Stimulated activated CD4-positive, alpha-beta T cell treated with anti-CD3 and anti-CD28 coated beads, TNF-alpha, amount 100 ng/mL, for 4 hours (primary cell): ENCODE measurements at regions not wholly inside any gene's neighbourhood (a gene's known extent, or its start where the extent isn't known, plus 50 kb on each side); places are given as distances from the start of the nearest gene placed in this dataset.

Experiments
- DNase-seq, 3 experiments: peaks; one replicate each; pipeline ENCODE4 v3.0.0-alpha.2; 2020; ENCODE audit warnings: low read depth in 3 of 3

DNA sequence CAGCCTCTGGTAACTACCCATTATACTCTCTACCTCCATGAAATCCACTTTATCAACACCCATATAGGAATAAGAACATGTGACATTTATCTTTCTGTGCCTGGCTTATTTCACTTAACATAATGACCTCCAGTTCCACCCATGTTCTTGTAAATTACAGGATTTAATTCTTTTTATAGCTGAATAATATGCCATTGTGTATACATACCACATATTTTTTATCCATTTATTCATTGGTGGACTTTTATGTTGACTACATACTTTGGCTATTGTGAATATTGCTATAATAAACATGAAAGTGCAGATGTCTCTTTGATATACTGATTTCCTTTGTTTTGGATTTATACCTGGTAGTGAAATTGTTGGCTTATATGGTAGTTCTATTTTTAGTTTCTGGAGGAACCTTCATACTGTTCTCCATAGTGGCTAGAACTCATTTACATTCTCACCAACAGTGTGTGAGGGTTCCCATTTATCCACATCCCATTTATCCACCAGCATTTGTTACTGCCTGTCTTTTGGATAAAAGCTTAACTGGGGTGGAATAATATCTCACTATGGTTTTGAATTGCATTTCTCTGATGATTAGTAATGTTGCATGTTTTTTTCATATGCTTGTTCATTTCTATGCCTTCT lies 473.4 kb downstream of the TBL1XR1 start:
- DNase-seq: no peak

DNA sequence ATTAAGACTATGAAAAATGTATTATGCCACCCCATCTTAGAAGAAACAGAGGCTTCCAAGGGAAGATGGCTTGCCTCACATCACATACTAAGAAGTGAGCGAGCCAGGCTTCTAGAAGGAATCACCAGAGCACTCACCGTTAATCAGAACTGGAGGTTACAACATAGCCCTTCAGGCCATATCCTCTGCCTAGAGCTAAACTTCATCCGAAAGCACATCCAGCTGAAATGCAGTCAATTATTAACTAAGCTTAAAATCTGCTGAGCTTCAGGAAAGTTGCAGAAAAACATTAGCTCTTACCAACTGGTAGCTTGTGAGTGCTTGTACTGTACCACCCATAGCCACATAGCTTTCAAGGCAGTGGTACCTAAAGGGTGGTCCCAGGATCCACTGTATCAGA lies 483.2 kb downstream of the TBL1XR1 start:
- DNase-seq: no peak

DNA sequence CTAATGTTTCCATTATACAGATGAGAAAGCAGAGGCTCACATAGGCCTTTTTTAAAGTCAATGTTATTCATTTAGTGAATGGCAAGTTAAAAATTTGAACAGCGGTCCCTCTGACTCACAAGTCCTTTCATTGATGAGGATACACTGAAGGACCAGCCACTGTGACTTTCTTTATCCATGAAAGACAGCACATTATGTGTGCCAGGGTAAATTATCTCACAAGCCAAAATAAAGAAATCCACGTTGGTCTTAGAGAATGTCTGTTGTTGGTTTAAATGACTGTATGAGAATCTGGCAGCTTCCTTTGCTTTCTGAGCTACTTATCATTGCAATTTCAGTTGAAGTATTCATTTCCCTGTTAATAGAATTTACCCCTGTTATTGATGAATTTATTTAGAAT lies 485.1 kb downstream of the TBL1XR1 start:
- no peak for DNase-seq

DNA sequence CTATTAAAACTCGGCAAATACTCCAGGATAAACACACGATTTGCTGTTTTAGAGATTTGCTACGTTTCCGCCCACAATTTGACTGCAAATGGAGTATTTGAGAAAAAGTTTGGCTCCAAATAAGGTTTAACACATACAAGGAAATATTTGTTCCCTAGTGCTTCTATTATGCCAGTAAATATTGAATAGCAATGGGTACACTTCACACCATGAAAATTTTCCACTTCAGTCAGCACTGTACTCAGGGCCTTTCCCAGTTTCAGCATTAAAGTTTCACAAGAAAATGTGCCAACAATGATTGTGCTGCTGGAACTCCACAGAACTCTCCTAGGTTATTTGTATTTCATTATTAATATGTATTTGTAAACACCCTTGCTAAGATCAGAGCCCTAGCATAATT lies 498.0 kb downstream of the TBL1XR1 start:
- DNase-seq: no peak

DNA sequence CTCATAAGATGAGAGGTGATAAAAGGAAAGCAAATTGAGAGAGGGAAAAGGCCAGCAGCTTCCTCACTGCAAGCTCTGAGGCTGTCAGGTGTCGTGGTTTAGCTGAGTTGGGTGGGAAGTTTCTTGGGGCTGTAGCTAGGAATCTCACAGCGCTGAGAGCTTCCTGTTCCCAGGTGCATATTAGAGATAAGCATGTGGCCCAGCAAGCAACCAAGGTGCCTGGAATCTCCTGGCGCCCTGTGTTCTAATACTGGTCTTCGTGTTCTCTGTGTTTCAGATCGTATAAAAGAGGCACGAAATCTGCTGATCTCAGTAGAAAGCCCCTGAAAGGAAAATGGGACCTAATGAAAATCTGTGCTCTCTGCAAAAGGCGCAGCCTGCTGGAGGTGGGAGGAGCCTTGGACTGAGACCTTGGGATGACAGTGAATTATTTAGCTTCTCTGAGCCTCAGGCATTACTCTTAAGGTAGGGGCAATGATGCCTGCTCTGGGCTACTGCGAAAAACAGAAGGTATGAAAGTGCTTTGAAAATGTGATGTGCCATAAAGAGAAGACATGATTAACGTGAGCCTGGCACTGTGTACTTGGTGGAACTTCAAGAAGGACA lies 499.9 kb downstream of the TBL1XR1 start:
- no peak for DNase-seq

DNA sequence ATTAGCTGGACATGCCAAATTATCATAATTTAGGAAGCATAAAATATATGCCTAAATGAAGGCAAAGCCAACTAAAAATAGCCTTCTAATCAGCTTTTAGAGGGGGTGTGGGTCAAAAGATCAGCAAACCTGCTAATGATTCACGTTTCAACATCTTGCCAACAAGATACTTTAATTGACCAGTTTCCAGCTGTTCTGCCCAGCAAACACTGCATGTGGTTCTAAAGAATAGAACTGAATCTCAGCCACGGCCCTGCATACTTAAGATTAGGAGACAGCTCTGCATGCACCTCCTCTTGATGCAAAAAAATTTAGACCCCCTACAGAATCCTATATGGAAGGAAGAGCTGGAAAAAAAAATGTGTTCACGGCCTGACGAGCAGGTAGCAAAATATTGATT lies 500.5 kb downstream of the TBL1XR1 start:
- DNase-seq: no peak

DNA sequence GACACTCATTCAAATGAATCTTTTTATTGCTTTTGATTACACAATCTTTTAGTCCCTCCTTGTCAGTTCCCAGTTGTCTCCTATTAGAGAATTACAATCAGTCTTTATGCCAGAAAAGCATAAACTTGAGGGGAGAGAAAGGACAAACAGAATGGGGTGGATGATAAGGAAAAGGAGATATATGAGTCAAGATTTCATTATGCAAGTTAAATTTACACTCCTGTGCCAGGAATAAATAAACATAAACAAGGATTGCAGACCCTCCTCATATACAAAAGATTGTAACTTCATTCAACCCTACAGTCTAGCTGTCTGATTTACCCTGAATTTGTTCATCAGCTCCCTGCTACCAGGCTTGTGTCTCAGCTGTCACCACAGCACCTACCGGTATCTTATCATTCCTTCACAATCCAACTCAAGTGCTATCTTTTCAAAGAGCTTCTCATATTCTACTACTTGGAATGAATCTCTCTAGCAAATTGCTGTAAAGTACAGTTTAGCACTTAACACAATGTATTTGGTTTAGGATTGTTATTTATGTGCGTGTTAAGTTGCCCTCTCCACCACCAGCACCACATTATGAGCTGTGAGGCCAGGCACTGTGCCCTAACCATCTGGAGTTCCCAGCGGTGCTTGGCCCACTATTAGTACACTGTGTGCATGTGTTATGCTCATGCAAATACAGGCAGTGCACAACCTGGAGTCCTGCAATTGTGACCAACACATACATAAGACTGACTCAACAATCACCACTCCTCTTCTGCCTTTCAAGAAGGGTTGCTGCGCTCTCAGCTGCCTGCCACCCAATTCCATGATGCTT lies 504.1 kb downstream of the TBL1XR1 start:
- no peak for DNase-seq

DNA sequence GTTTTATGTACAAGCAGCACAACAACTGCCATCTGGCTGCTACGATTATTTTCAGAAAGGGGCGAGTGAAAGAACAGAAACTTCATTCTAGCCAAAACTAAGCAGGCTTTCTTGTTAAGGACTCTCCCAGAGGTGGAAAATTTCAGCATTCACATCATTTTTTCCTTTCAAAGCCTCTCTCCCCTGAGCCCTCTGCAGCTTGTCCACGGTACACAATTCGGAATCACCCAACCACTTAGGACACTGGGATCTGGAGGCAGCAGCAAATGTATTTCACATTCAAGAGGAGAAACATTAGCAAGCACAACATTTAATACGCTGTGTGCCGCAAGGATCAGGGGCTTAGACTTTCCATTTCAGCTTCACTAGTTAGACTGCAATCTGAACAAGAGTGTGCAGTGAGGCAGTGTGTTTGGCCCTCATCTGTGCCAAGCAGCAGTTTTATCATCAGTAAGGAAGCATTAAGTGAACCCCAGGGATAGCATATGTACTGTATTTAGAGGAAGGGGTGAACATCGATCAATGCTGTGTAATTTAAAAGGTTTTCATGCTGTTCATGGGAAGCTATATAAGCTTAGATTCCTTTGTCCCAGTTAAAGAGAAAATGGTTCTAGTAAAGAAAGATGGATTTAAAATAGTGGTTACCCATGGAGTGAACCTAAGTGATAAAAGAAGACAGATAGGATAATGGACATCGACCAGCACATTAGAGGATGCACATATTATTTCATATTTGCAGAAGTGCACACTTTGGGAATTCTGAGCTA lies 504.9 kb downstream of the TBL1XR1 start:
- no peak for DNase-seq

DNA sequence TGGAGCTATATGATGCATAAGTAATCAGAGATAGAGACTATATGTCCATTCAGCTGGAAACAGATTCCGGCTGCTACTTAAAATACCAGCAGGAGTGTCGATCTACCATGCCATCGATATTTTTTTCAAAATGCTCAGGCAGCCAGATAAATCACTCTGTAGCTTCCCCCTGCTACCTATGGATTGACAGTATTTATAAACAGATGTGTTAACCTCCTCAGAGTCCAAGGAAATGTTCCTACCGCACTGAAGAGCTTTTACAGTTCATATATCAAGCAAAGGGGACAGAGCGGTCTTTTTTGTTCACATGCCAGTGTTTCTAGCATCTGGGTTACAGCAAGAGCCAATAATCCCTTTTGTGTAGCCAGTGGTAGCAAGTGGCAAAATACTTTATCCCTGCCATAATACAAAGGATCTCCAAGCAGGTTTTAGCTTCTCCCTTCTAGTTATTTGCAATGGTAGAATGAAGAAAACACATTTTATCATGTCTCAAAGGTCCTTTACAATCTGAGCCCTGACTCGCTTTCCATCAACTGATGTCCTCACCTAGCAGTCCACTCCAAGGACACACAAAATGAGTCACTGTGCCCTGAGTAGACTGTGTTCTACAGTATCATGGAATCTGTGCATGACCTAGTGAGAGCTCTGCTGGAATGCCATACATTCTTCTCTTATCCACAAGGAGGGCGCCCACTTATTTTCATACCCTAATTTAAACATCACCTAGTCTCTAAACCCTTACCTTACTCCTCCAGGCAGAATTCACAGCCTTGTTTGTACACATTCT lies 507.0 kb downstream of the TBL1XR1 start:
- no peak for DNase-seq

DNA sequence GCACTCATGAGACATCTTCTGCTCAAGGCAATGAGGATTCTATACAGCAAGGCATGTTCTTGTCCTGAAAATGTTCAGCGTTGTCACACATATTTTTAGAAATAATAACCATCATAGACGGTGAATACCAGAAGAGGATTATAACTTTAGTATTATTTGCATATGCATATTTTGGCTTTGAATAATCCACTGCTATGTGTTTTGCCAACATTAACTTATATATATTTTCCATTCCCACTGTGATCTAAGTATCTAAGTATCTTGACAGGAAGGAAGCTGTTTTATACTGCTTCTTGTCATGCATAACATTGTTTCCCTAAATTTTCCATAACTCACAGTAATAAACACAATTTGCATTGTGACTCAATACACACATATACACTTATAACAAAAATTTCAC lies 509.5 kb downstream of the TBL1XR1 start:
- DNase-seq: no peak

DNA sequence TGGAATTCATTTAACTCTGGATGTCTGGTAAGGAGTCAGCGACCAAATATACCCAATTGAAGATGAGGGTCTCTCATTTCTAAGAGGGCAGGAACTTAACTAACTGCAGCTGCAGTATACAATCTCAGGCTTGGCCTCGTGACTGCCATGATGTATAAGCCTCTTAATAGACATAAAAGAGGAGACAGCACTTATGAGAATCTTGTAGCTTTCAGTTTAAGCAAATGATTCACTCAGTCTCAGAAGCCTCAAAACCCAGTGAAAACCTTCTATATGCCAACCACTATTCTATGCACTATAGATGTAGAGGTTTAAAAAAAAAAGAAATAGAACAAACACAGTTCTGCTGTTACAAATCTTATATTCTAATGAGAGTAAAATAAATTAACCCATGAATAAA lies 513.9 kb downstream of the TBL1XR1 start:
- DNase-seq: no peak

DNA sequence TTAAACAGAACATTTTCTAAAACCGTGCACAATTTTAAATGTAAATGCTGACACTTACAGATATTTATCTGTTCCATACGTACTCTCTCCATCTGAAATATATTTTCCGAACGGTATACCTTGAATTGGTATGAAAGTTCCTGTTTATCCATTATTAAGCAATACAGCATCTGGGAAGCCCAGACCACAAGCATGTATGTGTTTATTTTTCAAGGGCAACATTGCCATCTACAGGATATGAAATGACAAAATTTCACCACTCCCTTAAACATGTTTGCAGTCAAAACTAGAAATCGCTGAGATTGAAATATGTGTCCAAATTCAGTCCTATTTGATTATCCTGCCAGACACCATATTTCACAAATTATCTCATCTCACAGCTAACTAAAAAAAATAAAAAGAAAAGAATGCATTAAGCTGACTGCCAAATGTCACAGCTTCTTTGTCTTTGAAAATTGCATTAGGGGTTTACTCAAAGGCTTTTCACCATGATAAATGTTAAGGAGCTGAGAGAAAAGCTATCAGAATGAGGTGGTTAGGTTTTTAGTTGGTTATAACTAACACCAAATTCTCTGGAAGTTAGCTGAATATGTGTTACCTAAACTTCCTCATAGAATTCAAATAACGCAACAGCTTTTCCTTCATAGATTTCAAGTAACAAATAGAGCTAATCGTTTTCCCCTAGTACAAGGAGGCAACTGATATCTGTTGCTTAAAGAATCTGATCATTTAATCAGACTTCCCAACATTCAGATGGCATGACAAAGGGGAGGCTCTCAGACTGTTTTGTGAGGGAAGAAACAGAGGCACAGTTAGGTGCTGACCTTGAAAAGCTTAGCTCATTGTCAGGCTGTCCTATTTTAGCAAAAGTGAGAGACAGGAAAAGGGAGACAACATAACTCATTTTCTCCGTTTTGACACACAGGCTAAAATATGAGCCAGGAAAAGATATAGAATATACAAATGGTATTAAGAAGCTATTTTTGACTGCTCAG lies 533.1 kb downstream of the TBL1XR1 start:
- DNase-seq: no peak

DNA sequence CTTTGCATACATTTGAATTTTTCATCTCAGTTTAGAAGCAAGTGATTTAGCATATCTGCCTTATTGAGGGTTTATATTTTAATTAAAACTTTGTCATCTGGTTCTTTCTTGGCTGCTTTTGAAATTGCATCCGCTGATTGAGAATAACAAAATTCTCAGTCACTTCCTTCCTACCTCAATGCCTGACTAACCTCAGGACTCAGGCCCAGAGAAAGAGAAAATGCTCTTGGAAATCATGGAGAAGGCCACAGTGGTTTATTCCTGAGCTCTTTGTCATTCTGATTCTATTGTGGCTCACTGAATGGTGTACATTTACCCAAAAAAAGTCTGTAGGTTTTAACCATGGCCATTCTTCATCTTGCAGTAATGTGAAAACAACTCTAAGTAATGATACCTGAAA lies 533.9 kb downstream of the TBL1XR1 start:
- no peak for DNase-seq

DNA sequence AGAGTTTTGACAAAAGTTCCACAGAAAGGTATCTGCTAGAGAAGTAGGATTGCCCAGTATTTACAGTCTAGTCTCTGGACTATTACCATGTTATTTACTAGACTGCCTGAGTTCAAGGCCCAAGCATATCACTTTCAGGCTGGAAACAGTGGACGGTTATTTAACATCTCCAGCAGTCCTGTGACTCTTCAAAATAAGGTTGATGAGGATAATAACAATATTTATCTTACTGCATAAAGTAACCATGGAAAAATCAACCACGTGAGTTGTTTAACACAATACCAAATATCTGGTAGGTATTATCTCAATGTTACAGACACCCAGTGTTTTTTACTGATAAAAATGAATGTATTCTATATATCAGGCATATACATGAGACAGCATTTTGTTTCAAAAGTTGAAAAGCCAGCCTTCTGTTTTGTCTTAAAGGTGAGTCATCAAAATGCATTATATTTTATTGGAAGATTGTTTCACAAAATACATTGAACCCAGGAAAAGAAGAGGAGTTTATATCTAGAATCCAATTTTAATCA lies 535.8 kb downstream of the TBL1XR1 start:
- DNase-seq: no peak

DNA sequence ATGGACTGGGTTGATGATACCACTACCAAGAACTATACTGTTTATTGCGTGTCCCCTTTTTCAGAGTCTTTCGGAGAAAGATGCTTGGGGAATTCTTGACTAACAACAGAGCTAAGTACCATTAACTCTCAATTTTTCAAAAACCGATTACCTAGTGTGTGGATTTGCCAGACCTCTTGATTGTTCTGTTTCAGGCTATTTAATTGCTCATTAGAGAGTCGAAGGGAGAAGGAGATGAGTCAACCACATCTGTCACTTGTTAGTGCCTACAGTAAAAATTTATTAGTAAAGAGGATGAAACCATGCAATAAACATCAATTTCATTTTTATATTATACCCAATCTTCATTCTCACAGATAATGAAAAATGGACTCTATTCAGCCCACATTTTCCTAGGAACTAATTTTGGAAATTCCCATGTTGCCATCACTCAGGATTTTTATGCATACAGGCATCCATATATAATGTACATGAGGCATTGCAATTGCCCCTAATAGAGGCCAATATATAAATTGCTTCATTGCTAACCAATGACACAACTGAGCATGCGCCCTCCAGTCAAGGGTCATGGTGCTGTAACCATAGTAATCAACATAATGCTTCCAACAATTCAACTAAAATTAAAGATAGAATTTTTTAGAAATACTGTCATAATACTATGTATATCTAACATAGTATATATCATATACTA lies 541.7 kb downstream of the TBL1XR1 start:
- DNase-seq: no peak

DNA sequence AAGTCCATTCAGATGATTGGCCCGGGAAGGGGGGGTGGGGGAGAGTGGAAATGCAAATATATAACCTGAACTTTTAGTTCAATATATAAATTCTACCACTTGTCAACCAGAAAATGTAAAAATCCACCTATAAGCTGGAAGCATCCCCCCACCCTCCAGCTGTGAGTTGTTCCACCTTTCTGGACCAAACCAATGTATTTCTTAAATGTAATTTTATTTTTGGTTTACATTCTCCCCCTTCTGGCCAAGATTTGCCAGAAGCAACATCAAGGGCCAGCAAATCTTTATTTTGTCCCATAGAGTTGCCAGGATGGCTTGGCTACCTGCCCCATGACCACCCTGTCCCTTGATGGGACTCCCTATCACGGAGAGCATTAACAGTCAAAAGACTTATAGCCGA lies 545.7 kb downstream of the TBL1XR1 start:
- DNase-seq: no peak

DNA sequence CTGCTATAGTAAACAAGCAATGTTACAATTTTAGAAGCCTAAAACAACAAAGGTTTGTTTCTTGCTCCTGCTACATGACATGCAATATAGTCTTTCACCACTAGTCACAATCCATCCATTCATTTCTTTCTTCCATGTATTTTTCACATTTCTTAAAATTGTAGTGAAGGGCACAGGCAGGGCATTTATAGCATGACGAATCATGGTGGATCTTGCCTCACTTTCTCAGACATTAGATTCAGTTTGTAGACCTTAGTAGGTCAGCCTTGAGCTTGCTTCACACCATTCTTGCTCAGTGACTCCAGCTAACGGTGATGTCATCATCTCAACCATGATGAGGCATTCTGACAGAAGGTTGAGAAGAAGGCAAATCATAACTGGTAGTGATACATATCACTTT lies 546.8 kb downstream of the TBL1XR1 start:
- DNase-seq: no peak

DNA sequence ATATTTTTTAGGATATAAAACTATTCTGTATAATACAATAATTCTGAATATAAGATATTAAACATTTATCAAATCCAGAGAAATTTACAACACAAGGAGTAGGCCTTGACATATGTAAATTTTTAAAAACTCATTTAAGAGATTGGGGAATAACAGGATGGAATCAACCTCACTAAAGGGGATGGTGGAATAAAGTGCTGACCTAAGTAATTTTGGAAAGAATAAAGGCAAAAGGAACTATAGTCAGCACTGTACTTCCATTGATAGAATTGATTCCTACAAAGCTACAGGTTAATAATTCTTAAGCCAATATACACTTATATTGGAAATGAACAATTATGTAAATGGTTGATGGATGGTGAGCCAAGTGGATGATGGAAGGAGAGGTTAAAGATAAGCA lies 549.3 kb downstream of the TBL1XR1 start:
- no peak for DNase-seq

DNA sequence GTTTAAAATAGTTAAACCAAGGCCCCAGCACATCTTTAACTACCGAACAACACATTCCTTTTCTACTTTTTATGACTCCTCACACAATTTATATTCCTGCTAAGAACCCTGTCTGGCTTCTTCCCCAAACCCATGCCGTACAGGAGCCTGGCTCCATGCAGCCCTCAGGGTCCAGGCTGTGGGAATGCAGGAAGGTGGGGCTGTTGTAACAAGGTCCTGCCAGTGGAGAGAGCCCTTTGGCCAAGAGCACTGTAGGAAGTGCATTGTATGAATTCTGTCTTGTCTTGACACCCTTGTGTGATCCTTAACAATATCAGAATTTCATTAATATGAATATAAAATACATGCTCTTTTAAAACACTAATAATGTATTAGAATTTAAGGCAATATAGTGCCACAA lies 563.8 kb downstream of the TBL1XR1 start:
- no peak for DNase-seq

DNA sequence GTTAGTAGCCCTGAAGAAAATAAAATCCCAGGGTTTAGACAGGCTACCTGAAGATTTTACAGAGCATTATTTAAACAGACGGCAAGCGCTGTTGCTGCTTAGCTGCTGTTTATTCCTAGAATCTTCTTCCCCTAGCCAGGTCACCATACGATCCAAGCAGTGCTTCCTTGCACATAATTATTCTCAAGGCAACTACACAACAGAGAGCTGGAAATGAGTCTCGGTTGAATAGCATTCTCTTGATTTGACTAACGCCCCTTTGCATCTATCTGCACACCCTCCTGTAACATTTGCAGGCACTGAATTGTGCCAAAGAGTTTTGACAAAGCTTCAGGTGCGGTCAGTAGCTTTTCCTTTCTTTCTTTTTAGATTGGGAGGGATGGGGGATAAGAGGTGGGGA lies 564.4 kb downstream of the TBL1XR1 start:
- no peak for DNase-seq
